ENCODE measurements at regions not wholly inside any gene's neighbourhood (a gene's known extent, or its start where the extent isn't known, plus 50 kb on each side); places are given as distances from the start of the nearest gene placed in this dataset.
"Not testable (repeated sequence)": the region's sequence is repeated elsewhere in the genome, so short reads cannot be mapped to it uniquely, and the experiment has no call there.

GRCh38 chr17:13659051-13659450, 57.3 kb upstream of the HS3ST3A1 start:
- H3K36me3 Mint-ChIP-seq (ENCODE audit: insufficient read depth); H3K27ac Mint-ChIP-seq; H3K4me1 Mint-ChIP-seq (ENCODE audit: low read depth); H3K4me3 Mint-ChIP-seq (ENCODE audit: low read depth); H3K9me3 Mint-ChIP-seq (ENCODE audit: low read depth); DNase-seq (ENCODE audit: low spot score, unreplicated experiment); H3K27me3 Mint-ChIP-seq: not testable (repeated sequence)

- peaks cover 9% of the 10 kb centered on the region for H3K9me3 Mint-ChIP-seq (ENCODE audit: low read depth)
- no peaks in the 10 kb centered on the region for H3K27me3 Mint-ChIP-seq
- H3K4me1 Mint-ChIP-seq (ENCODE audit: low read depth) = no peaks in the 10 kb centered on the region
- H3K36me3 Mint-ChIP-seq (ENCODE audit: insufficient read depth) = no peaks in the 10 kb centered on the region
- H3K27ac Mint-ChIP-seq = no peak overlapping the region
- TF ChIP-seq CTCF (IDR thresholded peaks at IDR 0.05; ENCODE audit: unreplicated experiment) = no peak
- no peak overlapping the region for H3K4me3 Mint-ChIP-seq (ENCODE audit: low read depth)
- no peak for DNase-seq (ENCODE audit: low spot score, unreplicated experiment)
Observed at GRCh38 chr17:13665872-13666635, 64.3 kb upstream of the HS3ST3A1 start.

GRCh38 chr17:13671341-13671740, 69.6 kb upstream of the HS3ST3A1 start:
- H3K27me3 Mint-ChIP-seq = peaks cover 2% of the 10 kb centered on the region
- TF ChIP-seq CTCF (IDR thresholded peaks at IDR 0.05; ENCODE audit: unreplicated experiment) = no peak
- H3K9me3 Mint-ChIP-seq (ENCODE audit: low read depth) = peaks cover 9% of the 10 kb centered on the region
- no peaks in the 10 kb centered on the region for H3K36me3 Mint-ChIP-seq (ENCODE audit: insufficient read depth)
- no peak overlapping the region for H3K27ac Mint-ChIP-seq
- H3K4me1 Mint-ChIP-seq (ENCODE audit: low read depth) = peaks cover 6% of the 10 kb centered on the region
- H3K4me3 Mint-ChIP-seq (ENCODE audit: low read depth) = no peak overlapping the region
- DNase-seq (ENCODE audit: low spot score, unreplicated experiment) = no peak

GRCh38 chr17:13671771-13672170, 70.0 kb upstream of the HS3ST3A1 start:
- peaks cover 2% of the 10 kb centered on the region for H3K27me3 Mint-ChIP-seq
- peaks cover 9% of the 10 kb centered on the region for H3K9me3 Mint-ChIP-seq (ENCODE audit: low read depth)
- H3K27ac Mint-ChIP-seq = no peak overlapping the region
- peaks cover 6% of the 10 kb centered on the region for H3K4me1 Mint-ChIP-seq (ENCODE audit: low read depth)
- no peak for DNase-seq (ENCODE audit: low spot score, unreplicated experiment)
- TF ChIP-seq CTCF (IDR thresholded peaks at IDR 0.05; ENCODE audit: unreplicated experiment) = no peak
- no peak overlapping the region for H3K4me3 Mint-ChIP-seq (ENCODE audit: low read depth)
- no peaks in the 10 kb centered on the region for H3K36me3 Mint-ChIP-seq (ENCODE audit: insufficient read depth)

GRCh38 chr17:13678361-13678760, 76.6 kb upstream of the HS3ST3A1 start:
- no peaks in the 10 kb centered on the region for H3K36me3 Mint-ChIP-seq (ENCODE audit: insufficient read depth)

More at GRCh38 chr17:13678361-13678760, 76.6 kb upstream of the HS3ST3A1 start:
- Mint-ChIP-seq H3K4me3 (ENCODE audit: low read depth) (no peak overlapping the region), H3K27me3 (peaks cover 2% of the 10 kb centered on the region), H3K9me3 (ENCODE audit: low read depth) (peaks cover 3% of the 10 kb centered on the region), H3K27ac (no peak overlapping the region), H3K4me1 (ENCODE audit: low read depth) (peaks cover 3% of the 10 kb centered on the region)
- no peak for TF ChIP-seq CTCF (IDR thresholded peaks at IDR 0.05; ENCODE audit: unreplicated experiment)
- DNase-seq (ENCODE audit: low spot score, unreplicated experiment) = no peak
